Keratinocyte (primary cell): ENCODE measurements at regions not wholly inside any gene's neighbourhood (a gene's known extent, or its start where the extent isn't known, plus 50 kb on each side); places are given as distances from the start of the nearest gene placed in this dataset.

Experiments used
- DNase-seq: peaks from one replicate; pipeline ENCODE4 v3.0.0-alpha.2; 2011; ENCODE audit warnings: low read depth, missing footprints, low spot score
- FAIRE-seq: peaks from 2 replicates; lab custom pipeline; 2011; peaks lifted over from hg19 to GRCh38; lab: Jason Lieb, UNC
- H2AFZ ChIP-seq: 2 replicates; pipeline ENCODE4 v1.6.0; 2012; ENCODE audit warnings: low read length, control low read depth, inconsistent platforms; ENCODE audit not compliant: control insufficient read depth
- H3K27ac ChIP-seq: 2 replicates; pipeline ENCODE4 v1.5.1; 2011; ENCODE audit warnings: low read length; ENCODE audit not compliant: control insufficient read depth, insufficient read depth
- H3K27me3 ChIP-seq: 3 replicates; pipeline ENCODE4 v1.6.0; 2011; ENCODE audit warnings: low read length; ENCODE audit not compliant: control insufficient read depth, insufficient read depth; ENCODE audit errors: extremely low read depth
- H3K36me3 ChIP-seq, 2 experiments: 2 replicates in 1 of 2; 3 replicates in 1 of 2; pipeline ENCODE4 v1.5.1; 2011; ENCODE audit warnings: low read length in 2 of 2, mild to moderate bottlenecking in 1 of 2; ENCODE audit not compliant: control insufficient read depth in 2 of 2, insufficient read depth in 2 of 2; ENCODE audit errors: extremely low read depth in 1 of 2
- H3K4me1 ChIP-seq: 3 replicates; pipeline ENCODE4 v1.5.1; 2011; ENCODE audit warnings: low read length; ENCODE audit not compliant: control insufficient read depth, insufficient read depth; ENCODE audit errors: extremely low read depth
- H3K4me2 ChIP-seq: 3 replicates; pipeline ENCODE4 v1.6.0; 2011; ENCODE audit warnings: low read depth, low read length; ENCODE audit not compliant: control insufficient read depth, insufficient read depth; ENCODE audit errors: extremely low read depth
- H3K4me3 ChIP-seq, 3 experiments: fragments of 200-600 bp in 1 of 3; sonication (generic) in 1 of 3; 2 replicates in 2 of 3; 3 replicates in 1 of 3; pipeline ENCODE4 v1.5.1; 2011 to 2016; ENCODE audit warnings: low read length in 3 of 3, mild to moderate bottlenecking in 3 of 3, control low read depth in 2 of 3, inconsistent platforms in 1 of 3, low read depth in 1 of 3, mixed read lengths in 1 of 3, mixed run types in 1 of 3, moderate library complexity in 1 of 3; ENCODE audit not compliant: control insufficient read depth in 2 of 3, insufficient read depth in 2 of 3; ENCODE audit errors: extremely low read depth in 1 of 3
- H3K79me2 ChIP-seq: 2 replicates; pipeline ENCODE4 v1.6.0; 2012; ENCODE audit warnings: low read length; ENCODE audit not compliant: control insufficient read depth, insufficient read depth
- H3K9ac ChIP-seq: 3 replicates; pipeline ENCODE4 v1.6.0; 2011; ENCODE audit warnings: low read length; ENCODE audit not compliant: control insufficient read depth, insufficient read depth; ENCODE audit errors: extremely low read depth
- H3K9me1 ChIP-seq: 3 replicates; pipeline ENCODE4 v1.6.0; 2011; ENCODE audit warnings: low read length; ENCODE audit not compliant: control insufficient read depth, insufficient read depth; ENCODE audit errors: extremely low read depth
- H3K9me3 ChIP-seq: 2 replicates; pipeline ENCODE4 v1.5.1; 2012; ENCODE audit warnings: low read depth, low read length; ENCODE audit not compliant: control insufficient read depth
- H4K20me1 ChIP-seq: 3 replicates; pipeline ENCODE4 v1.6.0; 2011; ENCODE audit warnings: low read length; ENCODE audit not compliant: control insufficient read depth, insufficient read depth; ENCODE audit errors: extremely low read depth
- EZH2 ChIP-seq: IDR thresholded peaks from one replicate; pipeline ENCODE4 v1.6.1; 2012; ENCODE audit warnings: inconsistent platforms, mild to moderate bottlenecking, low read length, moderate library complexity
- dilution Hi-C: fragments of 300-500 bp; cut with MboI; formaldehyde crosslinking; loops from one replicate; pipeline ENCODE4 v1.7.0; 2020; ENCODE audit warnings: low sequenced_read_pairs; ENCODE audit not compliant: extremely low pct_ligation_motif_present
- TF ChIP-seq, protein P1 (sequence below), 3 experiments: IDR thresholded peaks in 1 of 3; conservative IDR thresholded peaks in 1 of 3; optimal IDR thresholded peaks in 1 of 3; 2 replicates in 2 of 3; 3 replicates in 1 of 3; pipeline versions ENCODE3 to v1.5.1; 2011; ENCODE audit warnings: low read length in 3 of 3, mild to moderate bottlenecking in 3 of 3, moderate library complexity in 2 of 3, control low read depth in 1 of 3, inconsistent platforms in 1 of 3; ENCODE audit not compliant: insufficient read depth in 2 of 3; ENCODE audit errors: extremely low read depth in 1 of 3

DNA sequence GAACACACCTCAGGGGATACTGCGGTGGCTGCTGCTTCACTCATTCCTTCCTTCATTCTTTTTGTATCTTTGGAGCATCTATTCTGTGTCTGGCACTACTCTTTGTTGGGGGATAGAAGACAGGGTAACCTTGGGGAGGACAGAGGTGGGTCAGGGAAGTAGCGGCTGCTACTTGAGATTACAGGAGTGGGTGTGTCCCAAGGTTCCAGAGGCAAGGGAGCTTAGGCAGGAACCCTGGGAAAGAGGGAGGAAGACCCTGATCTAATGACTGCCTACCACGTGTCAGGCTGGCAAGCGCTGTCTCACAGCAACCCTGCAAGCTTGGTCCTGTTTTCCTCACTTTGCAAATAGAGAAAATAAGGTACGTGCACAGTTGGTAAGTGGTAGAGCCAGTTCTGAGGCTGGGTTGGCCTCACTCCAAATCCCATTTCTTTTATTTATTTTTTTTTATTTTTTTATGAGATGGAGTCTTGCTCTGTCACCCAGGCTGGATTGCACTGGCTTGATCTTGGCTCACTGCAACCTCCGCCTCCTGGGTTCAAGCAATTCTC is 985.9 kb upstream of the ZNF722 start:
- no peaks in the 10 kb centered on the region for H3K27me3 ChIP-seq
- H3K9me3 ChIP-seq: peaks cover 1% of the 10 kb centered on the region
- no peak overlapping the region for H3K27ac ChIP-seq
- H3K4me3 ChIP-seq: no peak overlapping the region
- no peaks in the 10 kb centered on the region for H4K20me1 ChIP-seq
- dilution Hi-C loops: no loop called here
- H2AFZ ChIP-seq: no peak overlapping the region
- H3K4me1 ChIP-seq: no peaks in the 10 kb centered on the region
- no peaks in the 10 kb centered on the region for H3K36me3 ChIP-seq
- H3K9ac ChIP-seq: no peak overlapping the region
- FAIRE-seq (no peak), DNase-seq (no peak)
- H3K4me2 ChIP-seq: no peak overlapping the region
- TF ChIP-seq EZH2: no peak
- TF ChIP-seq, protein P1, sequence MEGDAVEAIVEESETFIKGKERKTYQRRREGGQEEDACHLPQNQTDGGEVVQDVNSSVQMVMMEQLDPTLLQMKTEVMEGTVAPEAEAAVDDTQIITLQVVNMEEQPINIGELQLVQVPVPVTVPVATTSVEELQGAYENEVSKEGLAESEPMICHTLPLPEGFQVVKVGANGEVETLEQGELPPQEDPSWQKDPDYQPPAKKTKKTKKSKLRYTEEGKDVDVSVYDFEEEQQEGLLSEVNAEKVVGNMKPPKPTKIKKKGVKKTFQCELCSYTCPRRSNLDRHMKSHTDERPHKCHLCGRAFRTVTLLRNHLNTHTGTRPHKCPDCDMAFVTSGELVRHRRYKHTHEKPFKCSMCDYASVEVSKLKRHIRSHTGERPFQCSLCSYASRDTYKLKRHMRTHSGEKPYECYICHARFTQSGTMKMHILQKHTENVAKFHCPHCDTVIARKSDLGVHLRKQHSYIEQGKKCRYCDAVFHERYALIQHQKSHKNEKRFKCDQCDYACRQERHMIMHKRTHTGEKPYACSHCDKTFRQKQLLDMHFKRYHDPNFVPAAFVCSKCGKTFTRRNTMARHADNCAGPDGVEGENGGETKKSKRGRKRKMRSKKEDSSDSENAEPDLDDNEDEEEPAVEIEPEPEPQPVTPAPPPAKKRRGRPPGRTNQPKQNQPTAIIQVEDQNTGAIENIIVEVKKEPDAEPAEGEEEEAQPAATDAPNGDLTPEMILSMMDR (optimal IDR thresholded peaks at IDR 0.05 in 1 of 3, IDR thresholded peaks at IDR 0.05 in 1 of 3, conservative IDR thresholded peaks at IDR 0.05 in 1 of 3; ENCODE audit: extremely low read depth in 1 of 3, insufficient read depth in 2 of 3, low read length in 3 of 3): no peak
- H3K9me1 ChIP-seq: no peaks in the 10 kb centered on the region
- H3K79me2 ChIP-seq: no peaks in the 10 kb centered on the region

DNA sequence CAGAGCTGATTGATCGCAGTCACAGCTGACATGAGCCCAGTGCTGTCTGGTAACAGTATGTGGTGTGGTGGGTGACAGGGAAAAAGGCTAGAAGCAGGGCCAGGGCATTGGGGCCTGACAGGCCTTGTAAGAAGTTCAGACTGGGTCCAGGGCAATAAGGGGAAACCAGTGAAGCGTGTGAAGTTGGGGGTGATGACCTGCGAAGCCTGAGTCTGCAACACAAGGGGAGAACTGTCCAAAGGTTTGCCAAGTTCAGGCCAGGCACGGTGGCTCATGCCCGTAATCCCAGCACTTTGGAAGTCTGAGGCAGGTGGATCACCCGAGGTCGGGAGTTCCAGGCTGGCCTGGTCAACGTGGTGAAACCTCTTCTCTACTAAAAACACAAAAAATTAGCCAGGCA is 983.9 kb upstream of the ZNF722 start:
- FAIRE-seq (no peak), DNase-seq (no peak)
- no peaks in the 10 kb centered on the region for H3K36me3 ChIP-seq
- no peak overlapping the region for H3K4me2 ChIP-seq
- TF ChIP-seq EZH2: no peak
- TF ChIP-seq, protein P1 (optimal IDR thresholded peaks at IDR 0.05 in 1 of 3, IDR thresholded peaks at IDR 0.05 in 1 of 3, conservative IDR thresholded peaks at IDR 0.05 in 1 of 3; ENCODE audit: extremely low read depth in 1 of 3, insufficient read depth in 2 of 3, low read length in 3 of 3): no peak
- H3K9me3 ChIP-seq: peaks cover 1% of the 10 kb centered on the region
- H3K9ac ChIP-seq: no peak overlapping the region
- no peaks in the 10 kb centered on the region for H3K4me1 ChIP-seq
- H3K79me2 ChIP-seq: no peaks in the 10 kb centered on the region
- no peaks in the 10 kb centered on the region for H4K20me1 ChIP-seq
- no peak overlapping the region for H3K27ac ChIP-seq
- H3K4me3 ChIP-seq: no peak overlapping the region
- no peaks in the 10 kb centered on the region for H3K27me3 ChIP-seq
- H2AFZ ChIP-seq: no peak overlapping the region
- no peaks in the 10 kb centered on the region for H3K9me1 ChIP-seq
- dilution Hi-C loops: no loop called here
